Astrocyte of the cerebellum (primary cell): ENCODE measurements at regions not wholly inside any gene's neighbourhood (a gene's known extent, or its start where the extent isn't known, plus 50 kb on each side); places are given as distances from the start of the nearest gene placed in this dataset.

ENCODE experiments used
- DNase-seq: peaks from one replicate; pipeline ENCODE4 v3.0.0-alpha.2; 2011; ENCODE audit warnings: low read depth
- H3K4me3 ChIP-seq: 2 replicates; pipeline ENCODE4 v1.5.1; 2011; ENCODE audit warnings: mild to moderate bottlenecking, low read depth, low read length, moderate library complexity
- CTCF ChIP-seq: IDR thresholded peaks from 2 replicates; pipeline ENCODE4 v1.5.1; 2012; ENCODE audit warnings: low read length, low read depth, moderate library complexity, mild to moderate bottlenecking; ENCODE audit errors: missing control alignments
- in situ Hi-C: cut with HindIII; loops from 2 replicates; pipeline ENCODE4 v1.10.0; 2017; ENCODE audit warnings: low sequenced_read_pairs

- no peak for DNase-seq
- no peak overlapping the region for H3K4me3 ChIP-seq
- no peak for TF ChIP-seq CTCF
- in situ Hi-C loops, result no loop called here
These were observed 63.1 kb downstream of the TSN start for GRCh38 chr2:121818546-121818945.

GRCh38 chr2:121819846-121820245 is 64.4 kb downstream of the TSN start:
- TF ChIP-seq CTCF, result no peak
- no peak for DNase-seq
- in situ Hi-C loops, result no loop called here

GRCh38 chr2:121821476-121822158 is 66.2 kb downstream of the TSN start:
- no peak for TF ChIP-seq CTCF
- in situ Hi-C loops, result no loop called here
- H3K4me3 ChIP-seq, result no peak overlapping the region
- DNase-seq, result no peak

More at GRCh38 chr2:121819846-121820245, 64.4 kb downstream of the TSN start:
- H3K4me3 ChIP-seq, result no peak overlapping the region

- DNase-seq, result no peak
- no peak overlapping the region for H3K4me3 ChIP-seq
- TF ChIP-seq CTCF, result no peak
- in situ Hi-C loops, result no loop called here
These were observed 68.8 kb downstream of the TSN start for GRCh38 chr2:121824264-121824663.

- no peak overlapping the region for H3K4me3 ChIP-seq
- in situ Hi-C loops, result no loop called here
- no peak for DNase-seq
- no peak for TF ChIP-seq CTCF
These were observed 69.8 kb downstream of the TSN start for GRCh38 chr2:121825003-121825950.

GRCh38 chr2:121826036-121826435 is 70.6 kb downstream of the TSN start:
- H3K4me3 ChIP-seq, result no peak overlapping the region
- DNase-seq, result no peak
- no peak for TF ChIP-seq CTCF
- in situ Hi-C loops, result no loop called here
